ENCODE measurements at regions not wholly inside any gene's neighbourhood (a gene's known extent, or its start where the extent isn't known, plus 50 kb on each side); places are given as distances from the start of the nearest gene placed in this dataset.

GRCh38 chr3:27960133-27960532 lies 238.0 kb upstream of the EOMES start:
- POLR2A ChIA-PET: no interaction called here
- intact Hi-C loops (cut with micrococcal nuclease): no loop called here
- no TSS peak for BruUV-seq (replicated peaks)
- no peak overlapping the region for H3K9ac ChIP-seq (replicated peaks; ENCODE audit: extremely low read depth, insufficient read depth, low read length)
- H2AFZ ChIP-seq (ENCODE audit: low read depth, low read length): no peak overlapping the region
- dilution Hi-C loops (cut with MboI; ENCODE audit: extremely low pct_ligation_motif_present, low sequenced_read_pairs): no loop called here
- FAIRE-seq (no peak), DNase-seq (ENCODE audit: low read depth, low spot score) (no peak)
- no peaks in the 10 kb centered on the region for H3K4me1 ChIP-seq (ENCODE audit: control insufficient read depth, extremely low read depth, insufficient read depth, low read length)
- no peaks in the 10 kb centered on the region for H3K36me3 ChIP-seq (ENCODE audit: control insufficient read depth in 2 of 2, extremely low read depth in 1 of 2, insufficient read depth in 2 of 2, low read length in 2 of 2)
- H3K27me3 ChIP-seq (ENCODE audit: control insufficient read depth in 2 of 2, insufficient read depth in 2 of 2, low read length in 2 of 2): no peaks in the 10 kb centered on the region
- H3K4me2 ChIP-seq (ENCODE audit: insufficient read depth, low read length): no peak overlapping the region
- H3K79me2 ChIP-seq (ENCODE audit: control insufficient read depth, insufficient read depth, low read length): no peaks in the 10 kb centered on the region
- CTCF ChIA-PET: no interaction called here
- TF ChIP-seq FOS (IDR thresholded peaks at IDR 0.05; ENCODE audit: borderline replicate concordance, insufficient read depth, low read length): peak; percentile 39
- TF ChIP-seq GATA2 (IDR thresholded peaks at IDR 0.05; ENCODE audit: insufficient read depth, insufficient read length, low read depth, low read length): no peak
- TF ChIP-seq MYC (IDR thresholded peaks at IDR 0.05; ENCODE audit: low read depth, low read length): no peak
- TF ChIP-seq EZH2 (IDR thresholded peaks at IDR 0.05; ENCODE audit: borderline replicate concordance, low read depth, low read length, severe bottlenecking): no peak
- no peaks in the 10 kb centered on the region for H4K20me1 ChIP-seq (replicated peaks; ENCODE audit: control insufficient read depth, extremely low read depth, insufficient read depth, low read length)
- no peak overlapping the region for H3K27ac ChIP-seq (ENCODE audit: insufficient read depth, low read depth, low read length)
- no peak overlapping the region for H3K4me3 ChIP-seq (replicated peaks in 1 of 3; ENCODE audit: insufficient read depth in 1 of 3, low read depth in 1 of 3, low read length in 3 of 3)
- H3K9me1 ChIP-seq (replicated peaks; ENCODE audit: control insufficient read depth, extremely low read depth, insufficient read depth, low read length): no peaks in the 10 kb centered on the region
- H3K9me3 ChIP-seq (replicated peaks; ENCODE audit: control insufficient read depth, insufficient read depth, low read length): no peaks in the 10 kb centered on the region

- Histone ChIP-seq H3K4me1 (ENCODE audit: control insufficient read depth, extremely low read depth, insufficient read depth, low read length) (no peaks in the 10 kb centered on the region), H3K9ac (replicated peaks; ENCODE audit: extremely low read depth, insufficient read depth, low read length) (no peak overlapping the region), H3K4me3 (replicated peaks in 1 of 3; ENCODE audit: insufficient read depth in 1 of 3, low read depth in 1 of 3, low read length in 3 of 3) (no peak overlapping the region), H3K9me1 (replicated peaks; ENCODE audit: control insufficient read depth, extremely low read depth, insufficient read depth, low read length) (no peaks in the 10 kb centered on the region), H3K27me3 (ENCODE audit: control insufficient read depth in 2 of 2, insufficient read depth in 2 of 2, low read length in 2 of 2) (no peaks in the 10 kb centered on the region), H3K79me2 (ENCODE audit: control insufficient read depth, insufficient read depth, low read length) (no peaks in the 10 kb centered on the region), H3K36me3 (ENCODE audit: control insufficient read depth in 2 of 2, extremely low read depth in 1 of 2, insufficient read depth in 2 of 2, low read length in 2 of 2) (no peaks in the 10 kb centered on the region), H3K4me2 (ENCODE audit: insufficient read depth, low read length) (no peak overlapping the region), H3K27ac (ENCODE audit: insufficient read depth, low read depth, low read length) (no peak overlapping the region), H4K20me1 (replicated peaks; ENCODE audit: control insufficient read depth, extremely low read depth, insufficient read depth, low read length) (no peaks in the 10 kb centered on the region), H3K9me3 (replicated peaks; ENCODE audit: control insufficient read depth, insufficient read depth, low read length) (no peaks in the 10 kb centered on the region), H2AFZ (ENCODE audit: low read depth, low read length) (no peak overlapping the region)
- CTCF ChIA-PET: no interaction called here
- intact Hi-C loops (cut with micrococcal nuclease): no loop called here
- POLR2A ChIA-PET: no interaction called here
- TF ChIP-seq EZH2 (IDR thresholded peaks at IDR 0.05; ENCODE audit: borderline replicate concordance, low read depth, low read length, severe bottlenecking) (no peak), CTCF (IDR thresholded peaks at IDR 0.05; ENCODE audit: extremely low read depth in 1 of 2, insufficient read depth in 1 of 2, low read depth in 1 of 2, low read length in 2 of 2) (no peak), FOS (IDR thresholded peaks at IDR 0.05; ENCODE audit: borderline replicate concordance, insufficient read depth, low read length) (no peak), GATA2 (IDR thresholded peaks at IDR 0.05; ENCODE audit: insufficient read depth, insufficient read length, low read depth, low read length) (no peak), JUN (IDR thresholded peaks at IDR 0.05; ENCODE audit: borderline replicate concordance, insufficient read depth, insufficient read length, low read depth) (no peak), POLR2AphosphoS5 (IDR thresholded peaks at IDR 0.05; ENCODE audit: insufficient read depth, low read depth, low read length) (no peak), MYC (IDR thresholded peaks at IDR 0.05; ENCODE audit: low read depth, low read length) (no peak), POLR2A (IDR thresholded peaks at IDR 0.05; ENCODE audit: low read depth, low read length) (no peak)
- TF ChIP-seq, protein P1, sequence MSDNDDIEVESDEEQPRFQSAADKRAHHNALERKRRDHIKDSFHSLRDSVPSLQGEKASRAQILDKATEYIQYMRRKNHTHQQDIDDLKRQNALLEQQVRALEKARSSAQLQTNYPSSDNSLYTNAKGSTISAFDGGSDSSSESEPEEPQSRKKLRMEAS (IDR thresholded peaks at IDR 0.05; ENCODE audit: insufficient read depth, insufficient read length): no peak
- dilution Hi-C loops (cut with MboI; ENCODE audit: extremely low pct_ligation_motif_present, low sequenced_read_pairs): no loop called here
- FAIRE-seq (no peak), DNase-seq (ENCODE audit: low read depth, low spot score) (no peak)
- no TSS peak for BruUV-seq (replicated peaks)
Measured at GRCh38 chr3:27963519-27963918, 241.4 kb upstream of the EOMES start.
